WTC11 (cell line): ENCODE measurements at regions not wholly inside any gene's neighbourhood (a gene's known extent, or its start where the extent isn't known, plus 50 kb on each side); places are given as distances from the start of the nearest gene placed in this dataset.

ENCODE experiments used
- ATAC-seq: fragments of 200-7000 bp; cut with Tn5 transposase; 2 replicates; pipeline ENCODE4 v1.10.0; 2021; ENCODE audit warnings: mild to moderate bottlenecking, moderate library complexity
- CTCF ChIA-PET: fragments of 300-600 bp; sonication (Branson Sonifier 250); formaldehyde crosslinking; loops from one replicate; lab custom pipeline; 2021; ENCODE audit warnings: antibody characterized with exemption; lab: Charles Lee
- POLR2A ChIA-PET: fragments of 350-600 bp; sonication (Branson Sonifier 250); formaldehyde crosslinking; loops from one replicate; lab custom pipeline; 2021; ENCODE audit warnings: antibody characterized with exemption; lab: Charles Lee
- DNase-seq: peaks from one replicate; pipeline ENCODE4 v3.0.0; 2021; ENCODE audit warnings: low spot score
- H3K27ac Mint-ChIP-seq: 2 replicates; pipeline ENCODE4 v1.8.0; 2021; ENCODE audit warnings: mixed read lengths
- H3K27me3 Mint-ChIP-seq: 2 replicates; pipeline ENCODE4 v1.8.0; 2021; ENCODE audit warnings: low read depth, mild to moderate bottlenecking, moderate library complexity, mixed read lengths
- H3K36me3 Mint-ChIP-seq: 2 replicates; pipeline ENCODE4 v1.8.0; 2021; ENCODE audit warnings: mixed read lengths
- H3K4me1 Mint-ChIP-seq: 2 replicates; pipeline ENCODE4 v1.8.0; 2022; ENCODE audit warnings: mixed read lengths
- H3K4me3 Mint-ChIP-seq: 2 replicates; pipeline ENCODE4 v1.8.0; 2021; ENCODE audit warnings: mild to moderate bottlenecking, moderate library complexity, mixed read lengths
- H3K9me3 Mint-ChIP-seq: 2 replicates; pipeline ENCODE4 v1.8.0; 2021; ENCODE audit warnings: mixed read lengths
- ATF1 ChIP-seq: sonication (generic); formaldehyde crosslinking; IDR thresholded peaks from 2 replicates; pipeline ENCODE4 v1.8.1; 2023; ENCODE audit warnings: mild to moderate bottlenecking, moderate library complexity, missing genetic modification reagents
- ELF4 ChIP-seq: sonication (generic); formaldehyde crosslinking; IDR thresholded peaks from 2 replicates; pipeline ENCODE4 v1.8.1; 2022; ENCODE audit warnings: low read depth, mild to moderate bottlenecking, moderate library complexity, missing genetic modification reagents
- EMX1 ChIP-seq: fragments of 250-450 bp; sonication (Bioruptor Pico); IDR thresholded peaks from 2 replicates; pipeline ENCODE4 v1.8.0; 2021; ENCODE audit warnings: mild to moderate bottlenecking
- FOXP1 ChIP-seq: sonication (generic); formaldehyde crosslinking; IDR thresholded peaks from 2 replicates; pipeline ENCODE4 v1.8.0; 2022; ENCODE audit warnings: missing genetic modification reagents, mild to moderate bottlenecking, moderate library complexity, borderline replicate concordance
- GRHL2 ChIP-seq: fragments of 250-450 bp; sonication (Bioruptor Pico); IDR thresholded peaks from 2 replicates; pipeline ENCODE4 v1.8.0; 2022; ENCODE audit warnings: mild to moderate bottlenecking, moderate library complexity; ENCODE audit not compliant: insufficient replicate concordance, severe bottlenecking
- NFATC4 ChIP-seq: fragments of 250-450 bp; sonication (Bioruptor Pico); IDR thresholded peaks from 2 replicates; pipeline ENCODE4 v1.9.0; 2021; ENCODE audit warnings: mild to moderate bottlenecking
- PREB ChIP-seq: sonication (generic); formaldehyde crosslinking; IDR thresholded peaks from 2 replicates; pipeline ENCODE4 v1.8.1; 2022; ENCODE audit warnings: mild to moderate bottlenecking, missing genetic modification reagents, moderate library complexity, borderline replicate concordance
- SMAD4 ChIP-seq: sonication (generic); formaldehyde crosslinking; IDR thresholded peaks from 2 replicates; pipeline ENCODE4 v1.8.0; 2022; ENCODE audit warnings: mild to moderate bottlenecking, missing genetic modification reagents
- ZMAT4 ChIP-seq: fragments of 250-450 bp; sonication (Bioruptor Pico); IDR thresholded peaks from 2 replicates; pipeline ENCODE4 v1.9.0; 2021; ENCODE audit warnings: mild to moderate bottlenecking
- ZNF219 ChIP-seq: sonication (generic); formaldehyde crosslinking; IDR thresholded peaks from 2 replicates; pipeline ENCODE4 v1.8.0; 2023; ENCODE audit warnings: missing genetic modification reagents, mild to moderate bottlenecking, borderline replicate concordance
- ZNF512 ChIP-seq: sonication (generic); formaldehyde crosslinking; IDR thresholded peaks from 2 replicates; pipeline ENCODE4 v1.8.1; 2022; ENCODE audit warnings: missing genetic modification reagents, borderline replicate concordance
- ZNF671 ChIP-seq: fragments of 250-450 bp; sonication (Bioruptor Pico); IDR thresholded peaks from 2 replicates; pipeline ENCODE4 v1.8.0; 2021; ENCODE audit warnings: mild to moderate bottlenecking
- TF ChIP-seq, protein P1 (sequence below): fragments of 200-600 bp; IDR thresholded peaks from 2 replicates; pipeline ENCODE4 v1.8.0; 2022; ENCODE audit warnings: antibody characterized with exemption
- TF ChIP-seq, protein P2 (sequence below): sonication (generic); formaldehyde crosslinking; IDR thresholded peaks from 2 replicates; pipeline ENCODE4 v1.8.0; 2022; ENCODE audit warnings: mild to moderate bottlenecking, missing genetic modification reagents

DNA sequence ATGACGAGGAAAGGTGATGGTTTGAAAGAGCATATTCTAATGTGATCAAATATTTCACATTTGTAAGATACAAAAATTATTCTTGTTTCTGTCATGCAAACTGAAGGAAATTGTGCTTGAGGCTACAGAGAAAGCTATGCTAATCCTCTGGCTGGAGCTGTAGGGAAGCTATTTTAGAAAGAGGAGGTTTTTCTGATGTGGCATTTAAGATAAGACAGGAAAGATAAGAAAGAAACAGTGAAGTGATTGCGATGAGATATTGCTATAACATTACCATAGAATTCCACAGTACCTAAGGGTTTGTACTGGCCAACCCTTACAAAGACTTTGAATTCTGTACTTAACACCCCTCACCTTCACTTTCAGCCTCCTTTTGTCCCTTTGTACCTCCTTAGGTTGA lies 205.2 kb upstream of the LMCD1 start:
- DNase-seq = no peak
- TF ChIP-seq, protein P1, sequence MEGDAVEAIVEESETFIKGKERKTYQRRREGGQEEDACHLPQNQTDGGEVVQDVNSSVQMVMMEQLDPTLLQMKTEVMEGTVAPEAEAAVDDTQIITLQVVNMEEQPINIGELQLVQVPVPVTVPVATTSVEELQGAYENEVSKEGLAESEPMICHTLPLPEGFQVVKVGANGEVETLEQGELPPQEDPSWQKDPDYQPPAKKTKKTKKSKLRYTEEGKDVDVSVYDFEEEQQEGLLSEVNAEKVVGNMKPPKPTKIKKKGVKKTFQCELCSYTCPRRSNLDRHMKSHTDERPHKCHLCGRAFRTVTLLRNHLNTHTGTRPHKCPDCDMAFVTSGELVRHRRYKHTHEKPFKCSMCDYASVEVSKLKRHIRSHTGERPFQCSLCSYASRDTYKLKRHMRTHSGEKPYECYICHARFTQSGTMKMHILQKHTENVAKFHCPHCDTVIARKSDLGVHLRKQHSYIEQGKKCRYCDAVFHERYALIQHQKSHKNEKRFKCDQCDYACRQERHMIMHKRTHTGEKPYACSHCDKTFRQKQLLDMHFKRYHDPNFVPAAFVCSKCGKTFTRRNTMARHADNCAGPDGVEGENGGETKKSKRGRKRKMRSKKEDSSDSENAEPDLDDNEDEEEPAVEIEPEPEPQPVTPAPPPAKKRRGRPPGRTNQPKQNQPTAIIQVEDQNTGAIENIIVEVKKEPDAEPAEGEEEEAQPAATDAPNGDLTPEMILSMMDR = no peak
- TF ChIP-seq NFATC4 (CRISPR knock-in tag) = no peak
- TF ChIP-seq, all 79 proteins: peak for 0
- Mint-ChIP-seq H3K36me3 (no peaks in the 10 kb centered on the region), H3K27ac (no peak overlapping the region), H3K27me3 (no peaks in the 10 kb centered on the region), H3K9me3 (no peaks in the 10 kb centered on the region), H3K4me3 (no peak overlapping the region), H3K4me1 (peaks cover 11% of the 10 kb centered on the region)
- ATAC-seq = no peak
- ChIA-PET POLR2A (no interaction called here), CTCF (interaction anchor here (0.8 kb wide), 1 partner anchor 57 kb away, joined by 3 read pairs; no protein-coding TSS in a partner anchor)

DNA sequence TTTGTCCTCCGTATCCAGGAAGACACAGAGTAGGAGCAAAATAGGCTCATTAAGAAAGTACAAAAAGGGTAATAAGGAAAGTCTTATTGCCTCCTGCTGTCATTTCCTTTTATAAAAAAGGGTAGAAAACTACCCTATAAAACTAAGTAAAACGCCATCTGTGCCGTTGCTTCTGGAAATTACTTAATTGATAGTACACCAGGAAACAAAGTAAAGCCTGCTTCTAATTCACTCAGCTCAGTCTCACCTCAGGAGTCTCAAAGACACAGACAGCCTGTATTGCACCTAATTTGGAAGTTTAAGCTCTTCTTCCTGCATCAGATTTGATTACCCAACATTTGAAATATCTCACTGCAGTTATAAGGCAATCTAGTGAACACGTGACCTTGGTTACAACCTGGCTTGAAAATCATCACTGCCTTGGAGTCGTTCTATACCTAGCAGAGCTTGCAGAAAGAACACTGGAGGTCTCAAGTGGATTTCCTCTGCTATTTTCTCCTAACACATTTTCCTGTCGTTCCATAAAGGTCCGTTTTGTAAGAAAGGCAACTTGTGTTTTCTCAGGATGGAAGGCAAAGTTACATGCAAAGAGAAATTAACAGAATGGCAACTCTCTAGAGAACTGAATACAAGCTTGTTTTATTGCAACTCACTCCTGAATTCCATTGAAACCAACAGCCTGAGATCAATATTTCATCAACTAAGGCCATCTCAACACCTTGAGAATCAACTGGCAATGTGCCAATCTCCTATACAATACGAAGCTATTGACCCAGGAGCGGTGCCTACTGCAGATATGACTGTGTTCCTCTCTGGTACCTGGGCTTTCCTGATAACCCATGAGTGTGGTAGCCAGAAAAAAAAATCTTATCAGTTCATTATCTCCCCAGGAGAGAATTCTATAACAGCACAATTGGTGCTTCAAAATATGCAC lies 203.3 kb upstream of the LMCD1 start:
- DNase-seq (no peak), ATAC-seq (no peak)
- Mint-ChIP-seq H3K9me3 (no peaks in the 10 kb centered on the region), H3K4me1 (peaks cover 11% of the 10 kb centered on the region), H3K36me3 (no peaks in the 10 kb centered on the region), H3K4me3 (no peak overlapping the region), H3K27ac (no peak overlapping the region), H3K27me3 (no peaks in the 10 kb centered on the region)
- ChIA-PET POLR2A (no interaction called here), CTCF (interaction anchor here (0.9 kb wide), 1 partner anchor 119 kb away, joined by 3 read pairs; no protein-coding TSS in a partner anchor)
- TF ChIP-seq ZNF671 (no peak), ZMAT4 (no peak), GRHL2 (CRISPR knock-in tag) (no peak), ATF1 (no peak), EMX1 (CRISPR knock-in tag) (no peak), ZNF219 (CRISPR knock-in tag) (no peak), PREB (CRISPR knock-in tag) (no peak)
- TF ChIP-seq, protein P2, sequence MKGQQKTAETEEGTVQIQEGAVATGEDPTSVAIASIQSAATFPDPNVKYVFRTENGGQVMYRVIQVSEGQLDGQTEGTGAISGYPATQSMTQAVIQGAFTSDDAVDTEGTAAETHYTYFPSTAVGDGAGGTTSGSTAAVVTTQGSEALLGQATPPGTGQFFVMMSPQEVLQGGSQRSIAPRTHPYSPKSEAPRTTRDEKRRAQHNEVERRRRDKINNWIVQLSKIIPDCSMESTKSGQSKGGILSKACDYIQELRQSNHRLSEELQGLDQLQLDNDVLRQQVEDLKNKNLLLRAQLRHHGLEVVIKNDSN = no peak

GRCh38 chr3:8301977-8302735 lies 199.5 kb upstream of the LMCD1 start:
- Mint-ChIP-seq H3K4me3 (no peak overlapping the region), H3K27me3 (no peaks in the 10 kb centered on the region; the same call in 1 of the 2 replicates), H3K4me1 (peaks cover 18% of the 10 kb centered on the region), H3K9me3 (peaks cover 3% of the 10 kb centered on the region; the same call in 1 of the 2 replicates), H3K27ac (no peak overlapping the region), H3K36me3 (no peaks in the 10 kb centered on the region; the same call in 1 of the 2 replicates)
- DNase-seq = no peak
- TF ChIP-seq ZNF512 (CRISPR knock-in tag) = no peak
- no peak for TF ChIP-seq ZNF671
- TF ChIP-seq, protein P1 = 0 out of 2 replicates have a peak, but pooled peaks have one; percentile 46
- TF ChIP-seq SMAD4 = no peak
- TF ChIP-seq ELF4 (CRISPR knock-in tag) = no peak
- no peak for TF ChIP-seq FOXP1 (CRISPR knock-in tag)
- ChIA-PET POLR2A (no interaction called here), CTCF (interaction anchor here (0.6 to 2.8 kb wide), 19 partner anchors 10 to 996 kb away, joined by 3 to 15 read pairs (median 4); no protein-coding TSS in a partner anchor)
- peak; percentile 63 for ATAC-seq
